ENCODE measurements at regions not wholly inside any gene's neighbourhood (a gene's known extent, or its start where the extent isn't known, plus 50 kb on each side); places are given as distances from the start of the nearest gene placed in this dataset.

- no peaks in the 10 kb centered on the region for H3K27me3 ChIP-seq (ENCODE audit: low read depth)
- TF ChIP-seq, protein P1, sequence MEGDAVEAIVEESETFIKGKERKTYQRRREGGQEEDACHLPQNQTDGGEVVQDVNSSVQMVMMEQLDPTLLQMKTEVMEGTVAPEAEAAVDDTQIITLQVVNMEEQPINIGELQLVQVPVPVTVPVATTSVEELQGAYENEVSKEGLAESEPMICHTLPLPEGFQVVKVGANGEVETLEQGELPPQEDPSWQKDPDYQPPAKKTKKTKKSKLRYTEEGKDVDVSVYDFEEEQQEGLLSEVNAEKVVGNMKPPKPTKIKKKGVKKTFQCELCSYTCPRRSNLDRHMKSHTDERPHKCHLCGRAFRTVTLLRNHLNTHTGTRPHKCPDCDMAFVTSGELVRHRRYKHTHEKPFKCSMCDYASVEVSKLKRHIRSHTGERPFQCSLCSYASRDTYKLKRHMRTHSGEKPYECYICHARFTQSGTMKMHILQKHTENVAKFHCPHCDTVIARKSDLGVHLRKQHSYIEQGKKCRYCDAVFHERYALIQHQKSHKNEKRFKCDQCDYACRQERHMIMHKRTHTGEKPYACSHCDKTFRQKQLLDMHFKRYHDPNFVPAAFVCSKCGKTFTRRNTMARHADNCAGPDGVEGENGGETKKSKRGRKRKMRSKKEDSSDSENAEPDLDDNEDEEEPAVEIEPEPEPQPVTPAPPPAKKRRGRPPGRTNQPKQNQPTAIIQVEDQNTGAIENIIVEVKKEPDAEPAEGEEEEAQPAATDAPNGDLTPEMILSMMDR (IDR thresholded peaks at IDR 0.05): no peak
- no peak overlapping the region for H3K4me3 ChIP-seq
- no peaks in the 10 kb centered on the region for H3K36me3 ChIP-seq
- no peak for DNase-seq
- H3K4me1 ChIP-seq: no peaks in the 10 kb centered on the region
- ATAC-seq: no peak
- intact Hi-C loops (cut with DNase I): no loop called here
- no peak overlapping the region for H3K27ac ChIP-seq
- H3K9me3 ChIP-seq: no peaks in the 10 kb centered on the region
Observed at GRCh38 chr18:28366676-28367075, 189.7 kb upstream of the CDH2 start.

DNA sequence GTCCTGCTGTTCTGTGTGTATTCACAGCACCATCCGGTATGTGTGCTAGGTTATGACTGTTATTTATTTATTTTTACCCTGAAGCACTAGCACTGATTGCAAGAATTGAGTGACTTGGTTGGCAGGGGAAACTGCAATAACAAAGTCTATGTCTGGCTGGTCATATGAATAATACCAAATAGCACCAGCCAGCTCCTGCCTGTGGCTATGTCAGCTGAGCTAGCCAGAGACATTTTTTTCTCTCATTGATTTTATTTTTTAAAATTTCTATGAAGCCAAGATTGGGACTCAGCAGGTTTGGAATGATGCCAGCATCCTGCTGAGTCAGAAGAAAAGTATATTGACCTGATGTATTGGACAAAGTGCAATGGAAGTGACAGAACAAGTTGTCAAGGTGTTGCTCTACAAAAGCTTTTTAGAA is 188.5 kb upstream of the CDH2 start:
- intact Hi-C loops (cut with DNase I): no loop called here
- Histone ChIP-seq H3K27me3 (ENCODE audit: low read depth) (no peaks in the 10 kb centered on the region), H3K9me3 (no peaks in the 10 kb centered on the region), H3K36me3 (no peaks in the 10 kb centered on the region), H3K27ac (no peak overlapping the region), H3K4me3 (no peak overlapping the region), H3K4me1 (no peaks in the 10 kb centered on the region)
- DNase-seq: no peak
- no peak for ATAC-seq
- TF ChIP-seq, protein P1 (IDR thresholded peaks at IDR 0.05): no peak

DNA sequence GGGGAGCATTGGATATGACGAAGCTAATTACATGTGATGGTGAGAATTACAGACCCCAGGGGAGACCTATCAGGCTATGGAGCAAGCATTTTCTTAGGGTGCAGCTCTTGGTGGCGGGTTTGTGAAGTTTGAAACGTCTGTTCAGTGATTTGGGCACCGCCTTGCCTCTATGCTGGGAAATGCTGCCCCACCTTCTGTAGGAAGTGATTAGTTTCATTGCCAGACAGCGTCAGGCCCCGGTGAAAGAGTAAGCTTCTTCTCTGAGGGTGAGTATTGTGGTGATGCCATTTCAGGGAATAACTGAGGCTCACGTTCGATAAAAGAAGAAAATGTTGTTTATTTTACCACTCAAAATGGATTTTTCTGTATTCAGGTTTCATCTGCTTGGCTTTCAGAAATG is 186.2 kb upstream of the CDH2 start:
- intact Hi-C loops (cut with DNase I): no loop called here
- no peak for DNase-seq
- no peak for ATAC-seq

DNA sequence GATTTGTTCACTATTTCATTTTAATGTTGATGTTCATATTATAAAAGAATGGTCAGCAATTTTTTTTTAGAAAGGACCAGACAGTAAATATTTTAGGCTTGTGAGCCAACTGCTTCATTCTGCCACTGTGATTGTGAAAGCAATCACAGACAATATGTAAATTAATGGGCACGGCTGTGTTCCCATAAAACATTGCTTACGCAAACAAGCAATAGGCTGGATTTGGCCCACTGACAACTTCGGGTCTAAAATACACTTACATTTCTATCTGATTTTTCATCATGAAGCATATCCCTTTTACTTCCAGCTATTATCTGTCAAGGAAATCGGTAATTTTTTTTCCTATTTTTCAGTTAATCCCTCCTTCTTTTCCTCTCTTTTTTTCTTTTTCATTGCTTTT is 182.2 kb upstream of the CDH2 start:
- TF ChIP-seq, protein P1 (IDR thresholded peaks at IDR 0.05): no peak
- DNase-seq (no peak), ATAC-seq (no peak)
- Histone ChIP-seq H3K4me1 (no peaks in the 10 kb centered on the region), H3K4me3 (no peak overlapping the region), H3K27me3 (ENCODE audit: low read depth) (no peaks in the 10 kb centered on the region), H3K9me3 (no peaks in the 10 kb centered on the region), H3K27ac (no peak overlapping the region), H3K36me3 (no peaks in the 10 kb centered on the region)
- intact Hi-C loops (cut with DNase I): no loop called here

More for the DNA sequence above, 186.2 kb upstream of the CDH2 start:
- Histone ChIP-seq H3K36me3 (no peaks in the 10 kb centered on the region), H3K27me3 (ENCODE audit: low read depth) (no peaks in the 10 kb centered on the region), H3K27ac (no peak overlapping the region), H3K4me1 (no peaks in the 10 kb centered on the region), H3K9me3 (no peaks in the 10 kb centered on the region), H3K4me3 (no peak overlapping the region)
- TF ChIP-seq, protein P1 (IDR thresholded peaks at IDR 0.05): no peak

DNA sequence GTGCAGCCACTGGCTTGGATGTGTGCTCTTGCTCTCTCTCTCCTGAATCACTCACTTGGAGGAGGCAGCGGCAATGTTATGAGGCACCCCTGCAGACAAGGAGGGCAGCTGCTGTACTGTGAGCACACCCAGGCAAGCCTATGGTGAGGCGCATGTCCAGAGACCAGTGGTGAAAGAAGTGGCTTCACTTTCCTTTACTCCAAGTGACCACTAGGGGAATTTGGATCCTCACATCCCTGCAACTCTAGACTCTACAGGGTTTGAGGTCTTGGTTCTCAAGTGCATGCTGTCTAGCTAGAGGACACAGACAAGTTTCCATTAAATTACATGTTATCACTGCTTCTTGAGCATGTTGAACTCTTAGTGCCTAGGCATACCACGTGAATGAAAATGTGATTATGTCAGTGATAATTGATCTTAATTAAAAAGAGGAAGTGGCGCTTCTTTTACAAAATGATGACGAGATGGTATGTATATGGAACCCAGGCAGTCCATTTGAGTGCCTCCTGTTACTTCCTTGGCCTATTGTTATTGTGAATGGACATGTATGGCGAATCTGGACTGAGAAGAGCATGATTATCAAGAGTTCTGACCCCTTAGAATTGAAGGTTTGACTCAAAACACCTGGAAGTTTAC is 181.0 kb upstream of the CDH2 start:
- intact Hi-C loops (cut with DNase I): no loop called here
- H3K27me3 ChIP-seq (ENCODE audit: low read depth): no peaks in the 10 kb centered on the region
- H3K9me3 ChIP-seq: no peaks in the 10 kb centered on the region
- no peaks in the 10 kb centered on the region for H3K36me3 ChIP-seq
- no peak for DNase-seq
- H3K4me3 ChIP-seq: no peak overlapping the region
- TF ChIP-seq, protein P1 (IDR thresholded peaks at IDR 0.05): no peak
- H3K4me1 ChIP-seq: no peaks in the 10 kb centered on the region
- H3K27ac ChIP-seq: no peak overlapping the region
- no peak for ATAC-seq

Measured in lower lobe of right lung (tissue), 2 donors.